Anterior cingulate cortex (tissue), 58 donors: ENCODE measurements at regions not wholly inside any gene's neighbourhood (a gene's known extent, or its start where the extent isn't known, plus 50 kb on each side); places are given as distances from the start of the nearest gene placed in this dataset.
"Not testable (repeated sequence)": the region's sequence is repeated elsewhere in the genome, so short reads cannot be mapped to it uniquely, and the experiment has no call there.

Experiments used
- DNase-seq, 58 donors: peaks; one replicate each; lab custom pipeline; 2025; lab: John Stamatoyannopoulos, UW

GRCh38 chr21:35716876-35717565 is 343.3 kb downstream of the SETD4 start:
- DNase-seq, result peak in 1 of 58 donors; percentile 5

DNA sequence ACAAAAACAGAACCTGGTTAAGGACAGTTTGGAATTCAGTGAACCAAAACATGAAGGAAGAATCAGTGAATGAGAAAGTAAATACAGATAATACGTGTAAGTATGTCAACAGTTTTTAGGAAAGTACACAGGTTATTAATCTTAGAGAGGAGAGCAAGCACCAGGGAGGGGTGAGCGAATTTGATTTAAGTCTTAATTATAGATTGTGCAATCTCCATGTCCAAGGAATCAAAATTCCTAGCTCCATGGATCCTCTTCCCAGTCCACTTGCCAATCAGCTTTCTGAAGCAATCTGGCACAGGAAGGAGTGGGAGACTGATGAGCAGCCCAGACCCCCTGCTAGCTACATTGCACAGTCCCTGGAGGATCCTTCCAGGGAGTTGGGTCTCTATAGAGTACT is 346.4 kb downstream of the SETD4 start:
- DNase-seq, result no peak

DNA sequence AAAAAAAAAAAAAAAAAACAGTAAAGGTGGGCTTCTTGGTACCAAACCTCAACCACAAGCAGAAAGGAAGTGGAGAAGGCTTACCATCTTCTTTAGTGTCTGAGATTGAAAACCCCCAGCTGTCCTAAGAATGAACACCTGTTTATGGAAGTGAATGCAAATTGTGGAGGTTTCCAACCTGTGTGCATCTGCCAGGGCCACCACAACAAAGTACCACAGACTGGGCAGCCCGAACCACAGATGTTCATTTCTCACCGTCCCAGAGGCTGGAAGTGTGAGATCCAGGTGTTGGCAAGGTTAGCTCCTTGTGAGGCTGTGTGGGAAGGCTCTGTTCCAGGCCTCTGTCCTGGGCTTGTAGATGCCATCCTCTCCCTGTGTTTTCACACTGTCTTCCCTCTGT is 348.7 kb downstream of the SETD4 start:
- no peak for DNase-seq

GRCh38 chr21:35711213-35711612 is 349.1 kb downstream of the SETD4 start:
- no peak for DNase-seq

GRCh38 chr21:35709990-35710389 is 350.3 kb downstream of the SETD4 start:
- not testable (repeated sequence) for DNase-seq

- DNase-seq, result no peak
These were observed 354.4 kb downstream of the SETD4 start for GRCh38 chr21:35705888-35706287.

DNA sequence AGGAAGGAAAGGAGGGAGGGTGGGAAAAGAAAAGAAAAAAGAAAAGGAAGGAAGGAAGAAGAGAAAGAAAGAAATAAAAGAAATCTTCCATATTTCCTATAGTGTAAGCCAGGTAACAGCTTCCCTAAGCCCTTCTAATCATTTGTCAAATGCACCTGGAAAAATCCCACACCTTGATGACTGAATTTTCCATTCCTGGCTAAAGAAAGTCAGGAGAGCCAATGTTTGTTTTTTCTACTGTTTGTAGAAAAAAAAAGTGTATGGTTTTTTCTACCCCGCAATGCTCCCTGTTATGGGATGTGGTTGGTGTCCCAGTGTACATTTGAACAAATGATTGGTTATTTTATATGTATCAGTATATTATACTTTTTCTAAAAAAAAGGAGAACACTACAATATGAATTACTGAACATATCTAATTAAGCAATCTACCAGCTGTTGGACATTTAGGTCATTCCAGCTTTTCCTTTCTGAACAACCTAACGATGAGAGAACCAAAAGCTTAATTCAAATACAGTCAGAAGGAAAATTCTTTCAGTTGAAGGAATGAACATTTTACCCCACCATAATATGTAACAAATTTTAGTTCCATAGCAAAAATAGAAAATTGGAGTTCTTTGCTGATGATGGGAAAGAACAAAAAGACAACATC is 355.0 kb downstream of the SETD4 start:
- DNase-seq, result no peak

- no peak for DNase-seq
These were observed 356.6 kb downstream of the SETD4 start for GRCh38 chr21:35703704-35704103.

DNA sequence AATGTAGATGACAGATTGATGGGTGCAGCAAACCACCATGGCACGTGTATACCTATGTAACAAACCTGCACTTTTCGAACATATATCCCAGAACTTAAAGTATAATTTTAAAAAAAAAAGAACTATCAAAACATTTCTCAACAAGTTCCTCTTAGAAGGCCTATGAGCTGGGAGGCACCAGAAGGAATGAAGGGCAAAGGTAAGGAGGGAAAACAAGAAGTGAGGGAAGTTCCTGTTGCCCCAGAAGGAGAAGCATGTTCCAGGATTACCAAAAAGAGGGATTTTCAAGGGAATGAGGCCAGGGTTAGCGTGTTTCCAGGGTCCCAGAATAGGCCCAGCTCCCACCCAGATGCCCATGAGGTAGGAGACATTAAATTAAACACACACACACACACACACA is 361.0 kb downstream of the SETD4 start:
- no peak for DNase-seq

DNA sequence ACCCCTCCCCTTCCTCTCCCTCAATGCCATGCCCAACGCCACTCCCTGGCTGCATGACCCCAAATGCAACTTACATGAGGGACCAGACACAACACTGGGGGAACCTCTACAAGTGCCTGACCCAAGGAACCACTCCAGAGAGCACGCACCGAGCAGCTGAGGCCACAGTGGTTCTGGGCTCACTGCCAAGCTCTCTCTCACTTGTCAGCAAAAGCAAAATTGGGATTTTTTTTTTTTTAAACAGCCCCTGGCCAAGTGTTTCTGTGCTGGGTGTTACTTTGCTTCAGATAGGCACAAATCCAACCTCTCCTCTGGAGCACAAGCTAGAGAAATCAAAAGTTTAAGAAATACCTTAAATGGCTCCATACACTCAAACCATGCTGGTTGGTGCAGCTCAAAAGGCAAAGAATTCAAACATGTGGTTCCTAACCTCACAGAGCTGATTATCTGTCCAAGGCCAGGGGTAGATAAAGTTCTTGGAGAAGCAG is 363.0 kb downstream of the SETD4 start:
- DNase-seq, result peak in 49 of 58 donors; percentile 4 to 71 (median 33)

DNA sequence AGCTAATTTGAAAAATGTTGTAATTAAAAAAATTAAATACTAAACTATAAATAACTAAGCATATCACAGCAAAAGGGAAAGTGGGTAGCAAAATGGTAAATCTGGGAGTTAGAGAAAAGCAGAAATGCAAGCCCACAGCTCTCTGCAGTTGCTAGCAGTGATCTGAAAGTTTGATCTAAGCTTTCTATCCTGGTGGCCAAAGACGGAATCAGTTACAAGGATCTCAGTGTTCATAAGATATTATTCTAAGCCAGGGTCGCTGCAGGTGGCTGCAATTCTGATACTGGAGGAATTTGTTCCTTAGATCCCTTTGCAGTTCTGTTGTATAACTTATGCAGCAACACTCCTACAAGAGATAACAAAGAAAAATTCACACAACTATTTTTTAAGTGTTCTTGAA is 363.7 kb downstream of the SETD4 start:
- no peak for DNase-seq

DNA sequence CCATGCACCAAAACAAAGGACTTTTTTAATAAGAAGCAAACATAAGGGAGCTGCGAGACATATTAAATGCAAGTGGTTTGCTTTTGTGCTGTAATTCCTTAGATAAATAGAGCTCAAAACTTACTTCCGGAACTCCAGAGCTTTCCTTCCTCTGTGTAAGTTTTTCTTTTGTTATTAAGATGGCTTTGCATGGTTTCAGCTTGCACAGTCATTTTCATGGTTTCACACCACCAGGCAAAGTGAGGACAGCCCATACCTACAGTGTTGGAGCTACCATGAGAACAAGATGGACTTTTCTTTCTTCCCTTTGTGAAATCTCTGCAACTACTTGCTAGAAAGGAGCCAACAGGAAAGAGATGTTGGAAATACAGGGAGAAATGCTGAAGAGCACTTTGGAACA is 368.0 kb downstream of the SETD4 start:
- no peak for DNase-seq

DNA sequence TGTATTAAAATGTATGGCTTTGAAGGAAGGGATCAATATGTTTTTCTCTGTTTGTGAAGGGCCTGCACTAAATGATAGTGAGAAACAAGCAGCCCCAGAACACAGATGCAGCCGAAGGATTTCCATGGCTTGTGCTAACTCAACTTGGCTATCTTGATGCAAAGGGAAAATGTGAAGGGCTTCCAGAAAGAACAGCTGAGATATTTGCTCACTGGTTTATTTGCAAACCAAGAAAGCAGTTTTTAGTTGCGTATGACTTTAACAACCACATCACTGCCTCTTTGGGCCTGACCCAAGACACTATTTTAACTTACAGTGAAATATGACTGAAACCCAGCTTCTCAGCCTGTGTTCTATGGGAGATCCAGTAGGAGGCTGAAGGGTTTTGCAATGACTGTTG is 369.9 kb downstream of the SETD4 start:
- DNase-seq, result no peak

DNA sequence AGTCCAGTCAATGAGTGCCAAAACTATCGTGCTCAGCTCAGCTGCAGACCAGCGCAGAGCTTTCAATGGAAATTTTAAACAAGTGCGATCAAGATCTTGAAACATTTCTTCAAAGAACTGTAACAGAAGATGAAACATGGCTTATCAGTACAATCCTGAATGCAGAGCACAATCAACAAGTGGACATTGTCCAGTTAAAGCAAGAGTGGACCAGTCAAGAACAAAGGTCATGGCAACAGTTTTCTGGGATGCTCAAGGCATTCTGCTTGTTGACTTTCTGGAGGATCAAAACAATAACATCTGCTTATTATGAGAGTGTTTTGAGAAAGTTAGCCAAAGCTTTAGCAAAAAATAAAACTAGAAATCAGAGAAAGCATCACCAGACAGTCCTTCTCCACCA is 374.2 kb downstream of the SETD4 start:
- DNase-seq, result no peak

DNA sequence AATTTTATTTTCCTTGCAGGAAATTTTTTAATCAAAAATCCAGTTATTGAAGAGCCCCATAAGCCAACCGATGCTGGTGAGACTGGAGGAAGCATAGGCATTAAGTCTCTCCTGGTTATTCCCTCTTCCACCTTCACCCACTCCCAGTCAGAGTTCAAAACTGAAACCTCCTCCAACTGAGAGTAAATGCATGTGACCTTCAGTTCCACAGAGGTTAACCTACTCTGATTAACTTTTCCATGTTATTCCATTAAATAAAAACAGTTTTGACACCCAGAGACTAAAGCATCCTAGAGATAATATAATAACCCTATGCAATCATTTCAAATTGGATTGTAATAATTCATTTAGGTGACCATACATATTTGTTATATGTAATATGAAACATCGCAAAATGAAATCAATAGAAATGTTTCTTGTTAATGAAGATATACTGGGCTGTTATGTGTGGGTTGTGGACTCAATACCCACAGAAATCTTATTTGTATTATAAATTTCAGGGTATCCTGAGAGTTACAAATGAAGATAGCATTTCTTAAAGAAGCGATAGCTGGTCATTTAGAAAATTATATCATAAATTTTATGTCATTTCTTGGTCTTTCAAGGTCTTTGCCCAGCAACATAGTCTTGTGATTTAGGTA is 376.5 kb downstream of the SETD4 start:
- no peak for DNase-seq

GRCh38 chr21:35682904-35683549 is 377.3 kb downstream of the SETD4 start:
- DNase-seq, result no peak

GRCh38 chr21:35681946-35682345 is 378.4 kb downstream of the SETD4 start:
- no peak for DNase-seq

DNA sequence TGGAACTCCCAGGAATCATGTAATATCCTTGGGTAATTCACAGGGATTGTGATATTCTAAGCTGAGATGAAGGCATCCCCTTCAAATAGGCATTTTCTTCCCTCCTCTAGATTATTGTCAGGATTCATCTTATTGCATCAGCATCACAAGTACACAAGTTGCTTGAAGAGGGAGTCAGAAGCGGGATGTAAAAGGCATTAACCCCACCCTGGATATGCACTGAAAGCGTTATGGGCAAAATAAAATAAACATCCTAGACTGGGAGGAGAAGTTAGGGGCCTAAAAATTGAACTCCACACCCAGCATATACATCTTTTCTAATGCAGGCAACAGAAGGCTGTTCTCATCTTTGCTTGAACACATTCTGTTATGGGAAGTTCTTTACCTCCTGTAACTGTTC is 381.2 kb downstream of the SETD4 start:
- DNase-seq, result no peak

DNA sequence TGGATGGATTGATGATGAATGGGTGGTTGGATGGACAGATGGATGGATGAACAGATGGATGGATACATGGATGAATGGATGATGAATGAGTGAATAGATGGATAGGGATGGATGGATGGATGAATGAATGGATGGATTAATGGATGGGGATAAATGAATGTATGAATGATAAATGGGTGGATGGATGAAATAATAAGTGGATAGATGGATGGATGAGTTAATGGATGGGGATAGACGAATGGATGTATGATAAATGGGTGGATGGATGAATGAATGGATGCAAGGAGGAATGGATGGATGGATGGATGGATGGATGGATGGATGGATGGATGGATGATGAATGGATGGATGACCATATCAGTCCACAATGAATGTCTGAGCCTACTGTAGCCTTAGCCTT is 381.9 kb downstream of the SETD4 start:
- DNase-seq, result no peak

DNA sequence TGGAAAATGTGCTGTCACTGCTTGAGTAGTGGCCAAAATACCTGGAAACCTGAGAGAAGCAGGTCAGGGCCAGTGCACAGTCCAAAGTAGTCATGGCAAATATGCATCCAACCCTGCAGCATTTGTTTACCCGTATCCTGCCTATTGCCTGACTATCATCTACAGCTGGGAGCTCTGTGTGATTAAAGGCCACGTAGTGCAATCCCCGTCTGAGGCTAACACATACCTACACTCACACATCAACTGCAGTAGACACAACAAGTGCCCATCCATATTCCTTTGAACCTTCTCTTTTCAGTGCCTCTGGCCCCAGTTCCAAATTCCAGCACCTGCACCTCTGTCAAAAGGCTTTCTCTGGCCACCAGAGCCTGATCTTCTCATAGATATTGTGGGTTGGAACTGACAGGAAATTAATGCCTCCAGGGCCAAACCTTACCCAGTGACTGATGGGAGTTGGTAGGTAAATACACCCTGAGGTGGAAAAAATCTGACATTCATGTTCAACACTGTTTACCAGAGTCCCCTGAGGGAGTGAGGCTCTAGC is 383.0 kb downstream of the SETD4 start:
- no peak for DNase-seq

GRCh38 chr21:35674895-35675470 is 385.3 kb downstream of the SETD4 start:
- no peak for DNase-seq
